Left ventricle myocardium inferior (tissue), 1 donor: ENCODE measurements at regions not wholly inside any gene's neighbourhood (a gene's known extent, or its start where the extent isn't known, plus 50 kb on each side); places are given as distances from the start of the nearest gene placed in this dataset.

ENCODE experiments used
- DNase-seq: peaks from one replicate; pipeline ENCODE4 v3.0.0-alpha.2; 2020
- H3K27ac ChIP-seq: fragments of 200-600 bp; replicated peaks from 2 replicates; pipeline ENCODE4 v1.8.0; 2021
- H3K27me3 ChIP-seq: fragments of 200-600 bp; 2 replicates; pipeline ENCODE4 v1.8.0; 2021; ENCODE audit warnings: low read depth
- H3K36me3 ChIP-seq: fragments of 200-600 bp; 2 replicates; pipeline ENCODE4 v1.8.0; 2021
- H3K4me1 ChIP-seq: fragments of 200-600 bp; 2 replicates; pipeline ENCODE4 v1.8.0; 2021
- H3K4me3 ChIP-seq: fragments of 200-600 bp; 2 replicates; pipeline ENCODE4 v1.8.0; 2021; ENCODE audit warnings: mild to moderate bottlenecking, moderate library complexity
- H3K9me3 ChIP-seq: fragments of 200-600 bp; replicated peaks from 2 replicates; pipeline ENCODE4 v1.8.0; 2021
- CTCF ChIP-seq: fragments of 200-600 bp; IDR thresholded peaks from 2 replicates; pipeline ENCODE4 v1.8.0; 2021; ENCODE audit warnings: antibody characterized with exemption, mild to moderate bottlenecking, borderline replicate concordance
- intact Hi-C: fragments of 100-400 bp; cut with micrococcal nuclease; formaldehyde crosslinking; loops from one replicate; pipeline ENCODE4 v1.11.0; 2022
- donor health status: DM: no; HTN: yes; CAD: no; lungs with severe emphysema.

- no peak overlapping the region for H3K4me3 ChIP-seq
- H3K9me3 ChIP-seq: peaks cover 4% of the 10 kb centered on the region
- H3K27ac ChIP-seq: no peak overlapping the region
- intact Hi-C loops: no loop called here
- TF ChIP-seq CTCF: no peak
- H3K36me3 ChIP-seq: no peaks in the 10 kb centered on the region
- no peaks in the 10 kb centered on the region for H3K27me3 ChIP-seq
- no peaks in the 10 kb centered on the region for H3K4me1 ChIP-seq
- no peak for DNase-seq
These were observed 357.4 kb downstream of the C12orf50 start for GRCh38 chr12:87671757-87672156.

GRCh38 chr12:87670448-87670847 lies 358.8 kb downstream of the C12orf50 start:
- no peak for TF ChIP-seq CTCF
- Histone ChIP-seq H3K36me3 (no peaks in the 10 kb centered on the region), H3K27ac (no peak overlapping the region), H3K4me1 (no peaks in the 10 kb centered on the region), H3K9me3 (peaks cover 4% of the 10 kb centered on the region), H3K27me3 (no peaks in the 10 kb centered on the region), H3K4me3 (no peak overlapping the region)
- DNase-seq: no peak
- intact Hi-C loops: no loop called here

GRCh38 chr12:87667378-87667777 lies 361.8 kb downstream of the C12orf50 start:
- Histone ChIP-seq H3K27ac (no peak overlapping the region), H3K36me3 (no peaks in the 10 kb centered on the region), H3K4me3 (no peak overlapping the region), H3K27me3 (no peaks in the 10 kb centered on the region), H3K9me3 (peaks cover 4% of the 10 kb centered on the region), H3K4me1 (no peaks in the 10 kb centered on the region)
- DNase-seq: no peak
- intact Hi-C loops: no loop called here
- TF ChIP-seq CTCF: peak; percentile 47

- no peaks in the 10 kb centered on the region for H3K9me3 ChIP-seq
- no peak overlapping the region for H3K27ac ChIP-seq
- H3K27me3 ChIP-seq: no peaks in the 10 kb centered on the region
- intact Hi-C loops: no loop called here
- no peak for TF ChIP-seq CTCF
- DNase-seq: no peak
- H3K4me3 ChIP-seq: peak overlapping the region; percentile 26
- H3K36me3 ChIP-seq: no peaks in the 10 kb centered on the region
- H3K4me1 ChIP-seq: no peaks in the 10 kb centered on the region
These were observed 367.3 kb downstream of the C12orf50 start for GRCh38 chr12:87661786-87662377.

- peak overlapping the region; percentile 26 for H3K4me3 ChIP-seq
These were observed 368.0 kb downstream of the C12orf50 start for GRCh38 chr12:87660987-87661774.

More at GRCh38 chr12:87660987-87661774, 368.0 kb downstream of the C12orf50 start:
- no peak for TF ChIP-seq CTCF
- H3K27ac ChIP-seq: no peak overlapping the region
- no peaks in the 10 kb centered on the region for H3K27me3 ChIP-seq
- no peaks in the 10 kb centered on the region for H3K36me3 ChIP-seq
- H3K4me1 ChIP-seq: no peaks in the 10 kb centered on the region
- no peaks in the 10 kb centered on the region for H3K9me3 ChIP-seq
- no peak for DNase-seq
- intact Hi-C loops: no loop called here
